GM12878 (cell line): ENCODE measurements at regions not wholly inside any gene's neighbourhood (a gene's known extent, or its start where the extent isn't known, plus 50 kb on each side); places are given as distances from the start of the nearest gene placed in this dataset.

ENCODE experiments used
- ATAC-seq: fragments of 200-7000 bp; cut with Tn5 transposase; 3 replicates; pipeline ENCODE4 v1.9.1; 2020; ENCODE audit warnings: mild to moderate bottlenecking, moderate library complexity
- BruUV-seq: library from RNA; stranded (reverse); fragments of 400-500 nt; replicated peaks from 2 replicates; lab custom pipeline; 2021; lab: Mats Ljungman, UMichigan
- CTCF ChIA-PET: fragments of 300-600 bp; sonication (Branson Sonifier 250); formaldehyde crosslinking; extraction: SDS; loops from one replicate; lab custom pipeline; 2021; ENCODE audit warnings: inconsistent platforms; lab: Yijun Ruan, JAX
- POLR2A ChIA-PET: fragments of 350-600 bp; formaldehyde crosslinking; extraction: SDS; loops from one replicate; lab custom pipeline; 2021; ENCODE audit warnings: inconsistent platforms; lab: Charles Lee
- RAD21 ChIA-PET: fragments of 300-600 bp; sonication (Branson Sonifier 250); formaldehyde crosslinking; loops from one replicate; lab custom pipeline; 2023; ENCODE audit warnings: antibody characterized with exemption; ENCODE audit not compliant: unreplicated experiment; lab: Charles Lee
- SMC1A ChIA-PET: fragments of 300-600 bp; sonication (Branson Sonifier 250); formaldehyde crosslinking; loops from one replicate; lab custom pipeline; 2023; ENCODE audit not compliant: unreplicated experiment, uncharacterized antibody; lab: Charles Lee
- DNase-seq: peaks from one replicate; pipeline ENCODE4 v3.0.0-alpha.2; 2011; ENCODE audit warnings: low read depth, low spot score
- FAIRE-seq: peaks from 3 replicates; lab custom pipeline; 2011; peaks lifted over from hg19 to GRCh38; lab: Jason Lieb, UNC
- H2AFZ ChIP-seq: 2 replicates; pipeline ENCODE4 v1.6.0; 2011; ENCODE audit warnings: low read depth, low read length, control low read depth; ENCODE audit not compliant: control insufficient read depth
- H3K27ac ChIP-seq: 2 replicates; pipeline ENCODE4 v1.5.1; 2011; ENCODE audit warnings: control low read depth; ENCODE audit not compliant: control insufficient read depth, insufficient read depth
- H3K27me3 ChIP-seq, 2 experiments: replicated peaks in 1 of 2; 2 replicates each; pipeline versions ENCODE4 v1.6.0 to v1.6.1; 2011; ENCODE audit warnings: low read length in 1 of 2; ENCODE audit not compliant: control insufficient read depth in 2 of 2, insufficient read depth in 2 of 2
- H3K36me3 ChIP-seq, 2 experiments: 2 replicates each; pipeline ENCODE4 v1.5.1; 2011; ENCODE audit warnings: low read length in 1 of 2; ENCODE audit not compliant: control insufficient read depth in 2 of 2, insufficient read depth in 2 of 2
- H3K4me1 ChIP-seq: 2 replicates; pipeline ENCODE4 v1.6.1; 2011; ENCODE audit warnings: mild to moderate bottlenecking, low read length, moderate library complexity, mixed read lengths; ENCODE audit not compliant: control insufficient read depth, insufficient read depth
- H3K4me2 ChIP-seq: 2 replicates; pipeline ENCODE4 v1.6.0; 2011; ENCODE audit warnings: control low read depth; ENCODE audit not compliant: control insufficient read depth, insufficient read depth
- H3K4me3 ChIP-seq: fragments of 200-600 bp; sonication (generic); 2 replicates; pipeline ENCODE4 v1.5.1; 2016
- H3K79me2 ChIP-seq: 2 replicates; pipeline ENCODE4 v1.6.0; 2011; ENCODE audit warnings: low read length; ENCODE audit not compliant: control insufficient read depth, insufficient read depth
- H3K9ac ChIP-seq: 2 replicates; pipeline ENCODE4 v1.8.0; 2011; ENCODE audit warnings: low read length, control low read depth, mixed read lengths; ENCODE audit not compliant: control insufficient read depth, insufficient read depth
- H3K9me3 ChIP-seq: replicated peaks from 3 replicates; pipeline ENCODE4 v1.5.1; 2011; ENCODE audit warnings: mild to moderate bottlenecking, low read length; ENCODE audit not compliant: control insufficient read depth, insufficient read depth
- H4K20me1 ChIP-seq: 2 replicates; pipeline ENCODE4 v1.6.0; 2011; ENCODE audit not compliant: control insufficient read depth, insufficient read depth
- BHLHE40 ChIP-seq, 2 experiments: fragments of 450-650 bp in 1 of 2; IDR thresholded peaks; 2 replicates each; pipeline ENCODE4 v1.6.1; 2011 to 2017; ENCODE audit warnings: low read depth in 2 of 2, borderline replicate concordance in 1 of 2, improper control_type of control experiment in 1 of 2, low read length in 1 of 2, mild to moderate bottlenecking in 1 of 2
- EGR1 ChIP-seq, 2 experiments: IDR thresholded peaks; 1 replicate in 1 of 2; 2 replicates in 1 of 2; pipeline ENCODE4 v1.6.1; 2011 to 2012; ENCODE audit warnings: low read depth in 2 of 2, low read length in 2 of 2, borderline replicate concordance in 1 of 2, mild to moderate bottlenecking in 1 of 2, moderate library complexity in 1 of 2
- FOS ChIP-seq: IDR thresholded peaks from 3 replicates; pipeline ENCODE4 v1.6.1; 2011; ENCODE audit warnings: borderline replicate concordance; ENCODE audit not compliant: insufficient read length; ENCODE audit errors: extremely low read depth
- POLR2AphosphoS2 ChIP-seq: IDR thresholded peaks from 2 replicates; pipeline ENCODE4 v1.6.1; 2011; ENCODE audit warnings: low read depth, mild to moderate bottlenecking, low read length, improper control_type of control experiment, moderate library complexity
- SIX5 ChIP-seq: IDR thresholded peaks from 2 replicates; pipeline ENCODE4 v1.6.1; 2011; ENCODE audit warnings: mild to moderate bottlenecking, low read depth, low read length, moderate library complexity; ENCODE audit not compliant: severe bottlenecking
- SMAD1 ChIP-seq: fragments of 450-650 bp; IDR thresholded peaks from 2 replicates; pipeline ENCODE4 v1.6.1; 2018; ENCODE audit warnings: mild to moderate bottlenecking, low read depth; ENCODE audit not compliant: partially characterized antibody
- SMARCA5 ChIP-seq: fragments of 450-650 bp; IDR thresholded peaks from 2 replicates; pipeline ENCODE4 v1.6.1; 2017; ENCODE audit warnings: mild to moderate bottlenecking
- SP1 ChIP-seq: IDR thresholded peaks from one replicate; pipeline ENCODE4 v1.6.1; 2011; ENCODE audit warnings: low read depth, low read length
- SRF ChIP-seq, 2 experiments: IDR thresholded peaks; 2 replicates each; pipeline ENCODE4 v1.6.1; 2011; ENCODE audit warnings: low read depth in 2 of 2, low read length in 2 of 2, mild to moderate bottlenecking in 1 of 2, moderate library complexity in 1 of 2
- STAT3 ChIP-seq: IDR thresholded peaks from 2 replicates; pipeline ENCODE4 v1.6.1; 2011; ENCODE audit warnings: low read depth, low read length, improper control_type of control experiment
- ZNF24 ChIP-seq: fragments of 450-650 bp; IDR thresholded peaks from 2 replicates; pipeline ENCODE4 v1.6.1; 2017; ENCODE audit warnings: antibody characterized with exemption, mild to moderate bottlenecking
- WGBS: methylation state at CpG from one replicate; pipeline ENCODE4 v1.1.6; 2016; ENCODE audit warnings: low lambda C conversion rate; ENCODE audit not compliant: insufficient replicate concordance, insufficient coverage; ENCODE audit errors: missing lambda C conversion rate; 5-methylcytosine and 5-hydroxymethylcytosine counted together
- in situ Hi-C: fragments of 300-500 bp; cut with MboI; formaldehyde crosslinking; loops from 9 replicates; pipeline ENCODE4 v1.14.3; 2018; ENCODE audit warnings: mixed read lengths
- intact Hi-C: fragments of 100-400 bp; cut with micrococcal nuclease; formaldehyde crosslinking; loops from one replicate; pipeline ENCODE4 v1.14.2; 2022; ENCODE audit not compliant: unreplicated experiment
- TF ChIP-seq, protein P1 (sequence below): fragments of 450-650 bp; IDR thresholded peaks from 2 replicates; pipeline ENCODE4 v1.6.1; 2017; ENCODE audit warnings: mild to moderate bottlenecking
- TF ChIP-seq, protein P2 (sequence below): fragments of 450-650 bp; IDR thresholded peaks from 2 replicates; pipeline ENCODE4 v1.6.1; 2014; ENCODE audit warnings: mild to moderate bottlenecking
- TF ChIP-seq, protein P3 (sequence below), 3 experiments: IDR thresholded peaks in 2 of 3; conservative IDR thresholded peaks in 1 of 3; 2 replicates each; pipeline ENCODE4 v1.5.1; 2011; ENCODE audit warnings: low read depth in 3 of 3, low read length in 3 of 3, mild to moderate bottlenecking in 3 of 3, control low read depth in 2 of 3, moderate library complexity in 2 of 3, inconsistent platforms in 1 of 3, mixed read lengths in 1 of 3; ENCODE audit not compliant: control insufficient read depth in 2 of 3, insufficient read depth in 1 of 3; ENCODE audit errors: extremely low read depth in 1 of 3

DNA sequence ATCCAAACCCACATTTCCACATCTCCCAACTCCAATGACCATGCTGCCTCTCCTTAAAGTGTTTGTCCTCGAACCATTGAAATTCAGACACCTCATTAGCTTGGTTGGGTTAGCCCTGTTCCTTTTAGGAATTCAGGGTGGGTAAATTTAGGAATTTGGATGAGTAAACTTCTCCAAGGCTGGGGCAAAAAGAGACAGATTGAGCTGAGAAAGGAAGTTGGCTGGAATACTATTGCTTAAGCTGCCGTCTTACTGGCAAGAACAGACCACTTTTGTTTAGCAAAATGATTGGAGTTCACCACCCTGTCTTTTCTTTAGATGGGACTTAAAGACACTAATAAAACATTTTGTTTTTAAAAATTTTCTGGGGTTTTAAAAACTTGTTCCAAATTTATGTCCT is 143.6 kb upstream of the GDNF start:
- ChIA-PET POLR2A (no interaction called here), RAD21 (no interaction called here)
- no peaks in the 10 kb centered on the region for H3K36me3 ChIP-seq
- intact Hi-C loops (no loop called here), in situ Hi-C loops (no loop called here)
- no peak for FAIRE-seq
- BruUV-seq, result no TSS peak
- H3K27me3 ChIP-seq, result no peaks in the 10 kb centered on the region
- no peak for ATAC-seq
- no peaks in the 10 kb centered on the region for H4K20me1 ChIP-seq
- WGBS, result 0% methylated on average over 2 of the region's 2 CpGs
- no peaks in the 10 kb centered on the region for H3K79me2 ChIP-seq
- H2AFZ ChIP-seq, result no peak overlapping the region
- no peak overlapping the region for H3K4me3 ChIP-seq
- no peak overlapping the region for H3K4me2 ChIP-seq
- H3K9ac ChIP-seq, result no peak overlapping the region
- no peak for TF ChIP-seq EGR1 (IDR thresholded peaks at IDR 0.05; ENCODE audit: borderline replicate concordance in 1 of 2, low read depth in 2 of 2, low read length in 2 of 2)
- TF ChIP-seq POLR2AphosphoS2, result no peak
- no peak for TF ChIP-seq ZNF24
- TF ChIP-seq SP1, result no peak
- no peak for TF ChIP-seq SIX5
- TF ChIP-seq SRF (IDR thresholded peaks at IDR 0.05; ENCODE audit: low read depth in 2 of 2, low read length in 2 of 2), result no peak
- no peak for TF ChIP-seq SMAD1
- TF ChIP-seq, all 136 proteins: peak for 0
- SMC1A ChIA-PET, result no interaction called here
- CTCF ChIA-PET, result no interaction called here
- Histone ChIP-seq H3K9me3 (no peaks in the 10 kb centered on the region), H3K4me1 (no peaks in the 10 kb centered on the region), H3K27ac (no peak overlapping the region)
- no peak for DNase-seq

DNA sequence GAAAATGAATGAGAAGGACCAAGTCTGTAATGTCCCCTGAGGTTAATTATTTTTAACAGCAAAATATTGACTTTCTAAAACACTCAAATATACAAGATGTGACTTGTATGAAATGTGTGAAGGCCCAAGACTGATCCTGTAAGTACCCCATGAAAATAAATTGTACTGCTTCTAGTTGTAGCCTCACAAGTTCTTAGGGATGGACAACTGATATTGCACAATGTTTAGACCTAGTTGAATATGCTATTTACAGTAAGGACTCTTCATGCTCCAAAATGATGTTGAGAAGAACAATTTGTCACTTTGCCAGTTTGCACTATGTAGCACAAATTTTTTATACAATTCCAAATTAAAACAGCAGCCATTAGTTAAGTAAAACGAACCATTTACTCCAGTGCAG is 139.7 kb upstream of the GDNF start:
- WGBS, result 0% methylated on average over 1 of the region's 1 CpG
- H3K36me3 ChIP-seq, result no peaks in the 10 kb centered on the region
- SMC1A ChIA-PET, result interaction anchor here (1.0 kb wide), 1 partner anchor 86 kb away, joined by 3 read pairs; no protein-coding TSS in a partner anchor
- H2AFZ ChIP-seq, result no peak overlapping the region
- no peaks in the 10 kb centered on the region for H3K9me3 ChIP-seq
- DNase-seq (no peak), FAIRE-seq (no peak), ATAC-seq (no peak)
- no peaks in the 10 kb centered on the region for H4K20me1 ChIP-seq
- CTCF ChIA-PET, result no interaction called here
- POLR2A ChIA-PET, result no interaction called here
- H3K9ac ChIP-seq, result no peak overlapping the region
- no peak overlapping the region for H3K4me3 ChIP-seq
- H3K79me2 ChIP-seq, result no peaks in the 10 kb centered on the region
- in situ Hi-C loops (no loop called here), intact Hi-C loops (no loop called here)
- H3K4me2 ChIP-seq, result no peak overlapping the region
- RAD21 ChIA-PET, result no interaction called here
- H3K27ac ChIP-seq, result no peak overlapping the region
- H3K27me3 ChIP-seq, result no peaks in the 10 kb centered on the region
- no peaks in the 10 kb centered on the region for H3K4me1 ChIP-seq
- BruUV-seq, result no TSS peak
- TF ChIP-seq SMARCA5, result no peak
- no peak for TF ChIP-seq BHLHE40 (IDR thresholded peaks at IDR 0.05; ENCODE audit: borderline replicate concordance in 1 of 2, low read depth in 2 of 2, low read length in 1 of 2)
- TF ChIP-seq STAT3, result no peak
- TF ChIP-seq, protein P1, sequence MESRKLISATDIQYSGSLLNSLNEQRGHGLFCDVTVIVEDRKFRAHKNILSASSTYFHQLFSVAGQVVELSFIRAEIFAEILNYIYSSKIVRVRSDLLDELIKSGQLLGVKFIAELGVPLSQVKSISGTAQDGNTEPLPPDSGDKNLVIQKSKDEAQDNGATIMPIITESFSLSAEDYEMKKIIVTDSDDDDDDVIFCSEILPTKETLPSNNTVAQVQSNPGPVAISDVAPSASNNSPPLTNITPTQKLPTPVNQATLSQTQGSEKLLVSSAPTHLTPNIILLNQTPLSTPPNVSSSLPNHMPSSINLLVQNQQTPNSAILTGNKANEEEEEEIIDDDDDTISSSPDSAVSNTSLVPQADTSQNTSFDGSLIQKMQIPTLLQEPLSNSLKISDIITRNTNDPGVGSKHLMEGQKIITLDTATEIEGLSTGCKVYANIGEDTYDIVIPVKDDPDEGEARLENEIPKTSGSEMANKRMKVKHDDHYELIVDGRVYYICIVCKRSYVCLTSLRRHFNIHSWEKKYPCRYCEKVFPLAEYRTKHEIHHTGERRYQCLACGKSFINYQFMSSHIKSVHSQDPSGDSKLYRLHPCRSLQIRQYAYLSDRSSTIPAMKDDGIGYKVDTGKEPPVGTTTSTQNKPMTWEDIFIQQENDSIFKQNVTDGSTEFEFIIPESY, result no peak
- no peak for TF ChIP-seq FOS
- TF ChIP-seq, protein P2, sequence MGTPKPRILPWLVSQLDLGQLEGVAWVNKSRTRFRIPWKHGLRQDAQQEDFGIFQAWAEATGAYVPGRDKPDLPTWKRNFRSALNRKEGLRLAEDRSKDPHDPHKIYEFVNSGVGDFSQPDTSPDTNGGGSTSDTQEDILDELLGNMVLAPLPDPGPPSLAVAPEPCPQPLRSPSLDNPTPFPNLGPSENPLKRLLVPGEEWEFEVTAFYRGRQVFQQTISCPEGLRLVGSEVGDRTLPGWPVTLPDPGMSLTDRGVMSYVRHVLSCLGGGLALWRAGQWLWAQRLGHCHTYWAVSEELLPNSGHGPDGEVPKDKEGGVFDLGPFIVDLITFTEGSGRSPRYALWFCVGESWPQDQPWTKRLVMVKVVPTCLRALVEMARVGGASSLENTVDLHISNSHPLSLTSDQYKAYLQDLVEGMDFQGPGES, result no peak
- TF ChIP-seq, protein P3, sequence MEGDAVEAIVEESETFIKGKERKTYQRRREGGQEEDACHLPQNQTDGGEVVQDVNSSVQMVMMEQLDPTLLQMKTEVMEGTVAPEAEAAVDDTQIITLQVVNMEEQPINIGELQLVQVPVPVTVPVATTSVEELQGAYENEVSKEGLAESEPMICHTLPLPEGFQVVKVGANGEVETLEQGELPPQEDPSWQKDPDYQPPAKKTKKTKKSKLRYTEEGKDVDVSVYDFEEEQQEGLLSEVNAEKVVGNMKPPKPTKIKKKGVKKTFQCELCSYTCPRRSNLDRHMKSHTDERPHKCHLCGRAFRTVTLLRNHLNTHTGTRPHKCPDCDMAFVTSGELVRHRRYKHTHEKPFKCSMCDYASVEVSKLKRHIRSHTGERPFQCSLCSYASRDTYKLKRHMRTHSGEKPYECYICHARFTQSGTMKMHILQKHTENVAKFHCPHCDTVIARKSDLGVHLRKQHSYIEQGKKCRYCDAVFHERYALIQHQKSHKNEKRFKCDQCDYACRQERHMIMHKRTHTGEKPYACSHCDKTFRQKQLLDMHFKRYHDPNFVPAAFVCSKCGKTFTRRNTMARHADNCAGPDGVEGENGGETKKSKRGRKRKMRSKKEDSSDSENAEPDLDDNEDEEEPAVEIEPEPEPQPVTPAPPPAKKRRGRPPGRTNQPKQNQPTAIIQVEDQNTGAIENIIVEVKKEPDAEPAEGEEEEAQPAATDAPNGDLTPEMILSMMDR (IDR thresholded peaks at IDR 0.05 in 2 of 3, conservative IDR thresholded peaks at IDR 0.05 in 1 of 3; ENCODE audit: control insufficient read depth in 2 of 3, extremely low read depth in 1 of 3, insufficient read depth in 1 of 3, low read depth in 3 of 3, low read length in 3 of 3), result no peak
